ENCODE measurements at regions not wholly inside any gene's neighbourhood (a gene's known extent, or its start where the extent isn't known, plus 50 kb on each side); places are given as distances from the start of the nearest gene placed in this dataset.

GRCh38 chr13:68813180-68813796 is 1294.3 kb upstream of the ATXN8OS start:
- ChIA-PET CTCF (ENCODE audit: low intra/inter-chr PET ratio) (no interaction called here), POLR2A (no interaction called here)
- no peak overlapping the region for H3K4me2 ChIP-seq (ENCODE audit: insufficient read depth, low read length)
- no peak overlapping the region for H2AFZ ChIP-seq (ENCODE audit: low read depth, low read length)
- FAIRE-seq = no peak
- H3K27ac ChIP-seq (ENCODE audit: extremely low read depth, low read depth, low read length) = no peak overlapping the region
- TF ChIP-seq ZNF316 (IDR thresholded peaks at IDR 0.05) = 0 out of 2 replicates have a peak, but pooled peaks have one; percentile 31
- TF ChIP-seq SMARCA4 (IDR thresholded peaks at IDR 0.05) = no peak
- no peak for TF ChIP-seq SFPQ (IDR thresholded peaks at IDR 0.05; ENCODE audit: low read depth, low read length)
- TF ChIP-seq PBX2 (CRISPR knock-in tag; IDR thresholded peaks at IDR 0.05; ENCODE audit: low read depth) = no peak
- TF ChIP-seq PBX2 (tag; conservative IDR thresholded peaks at IDR 0.05; ENCODE audit: low read depth) = peak; percentile 31; the same call in 1 of the 2 replicates
- no peak for TF ChIP-seq ZNF324 (CRISPR knock-in tag; IDR thresholded peaks at IDR 0.05)
- no peak for TF ChIP-seq ZNF518B (CRISPR knock-in tag; IDR thresholded peaks at IDR 0.05)
- peak; percentile 38; the same call in 1 of the 2 replicates for TF ChIP-seq MAFG (tag; conservative IDR thresholded peaks at IDR 0.05)
- H3K27me3 ChIP-seq (ENCODE audit: control insufficient read depth in 2 of 2, insufficient read depth in 2 of 2, low read length in 2 of 2) = no peaks in the 10 kb centered on the region
- in situ Hi-C loops (cut with MboI) = no loop called here
- H3K9me3 ChIP-seq (replicated peaks; ENCODE audit: control insufficient read depth, insufficient read depth, low read depth, low read length) = no peaks in the 10 kb centered on the region
- no peak overlapping the region for H3K4me3 ChIP-seq
- BruUV-seq (replicated peaks) = no TSS peak
- peak in 1 of 4 experiments; percentile 12 for DNase-seq (ENCODE audit: extremely low read depth in 1 of 4, low spot score in 3 of 4)
- H3K79me2 ChIP-seq (ENCODE audit: control insufficient read depth, insufficient read depth, low read length) = no peaks in the 10 kb centered on the region
- no peak overlapping the region for H3K9ac ChIP-seq (ENCODE audit: insufficient read depth in 1 of 2, low read depth in 2 of 2, low read length in 2 of 2)
- peak; percentile 37; the same call in 2 of the 3 replicates for ATAC-seq
- no peaks in the 10 kb centered on the region; a peak in 1 of 5 replicates for H3K4me1 ChIP-seq (replicated peaks in 1 of 2; ENCODE audit: control insufficient read depth in 2 of 2, insufficient read depth in 2 of 2, low read length in 2 of 2)
- H4K20me1 ChIP-seq (replicated peaks; ENCODE audit: control insufficient read depth, insufficient read depth, low read length) = no peaks in the 10 kb centered on the region
- intact Hi-C loops (cut with micrococcal nuclease) = loop anchor here (10.0 kb wide), 1 partner anchor 712 kb away; no protein-coding TSS in a partner anchor
- H3K9me1 ChIP-seq (ENCODE audit: control insufficient read depth, insufficient read depth, low read length) = no peaks in the 10 kb centered on the region
- H3K36me3 ChIP-seq (ENCODE audit: control insufficient read depth, insufficient read depth, low read length) = no peaks in the 10 kb centered on the region
- 4% methylated on average over 5 of the region's 7 CpGs for WGBS (ENCODE audit: insufficient coverage, low coverage, missing lambda C conversion rate)

All from K562 (cell line).